Glutamatergic neuron (in vitro differentiated cells): ENCODE measurements at regions not wholly inside any gene's neighbourhood (a gene's known extent, or its start where the extent isn't known, plus 50 kb on each side); places are given as distances from the start of the nearest gene placed in this dataset.

Experiments
- DNase-seq: peaks from one replicate; pipeline ENCODE4 v3.0.0; 2022
- H3K27ac Mint-ChIP-seq: one replicate; pipeline ENCODE4 v1.8.0; 2020; ENCODE audit warnings: mild to moderate bottlenecking, mixed read lengths, inconsistent platforms; ENCODE audit not compliant: unreplicated experiment
- H3K27me3 Mint-ChIP-seq: one replicate; pipeline ENCODE4 v1.8.0; 2020; ENCODE audit warnings: mild to moderate bottlenecking, moderate library complexity, mixed read lengths, inconsistent platforms; ENCODE audit not compliant: unreplicated experiment
- H3K36me3 Mint-ChIP-seq: one replicate; pipeline ENCODE4 v1.8.0; 2020; ENCODE audit warnings: mild to moderate bottlenecking, mixed read lengths, inconsistent platforms; ENCODE audit not compliant: unreplicated experiment
- H3K4me1 Mint-ChIP-seq: one replicate; pipeline ENCODE4 v1.8.0; 2020; ENCODE audit warnings: mild to moderate bottlenecking, low read depth, mixed read lengths, inconsistent platforms; ENCODE audit not compliant: unreplicated experiment
- H3K4me3 Mint-ChIP-seq: one replicate; pipeline ENCODE4 v1.8.0; 2020; ENCODE audit warnings: mild to moderate bottlenecking, mixed read lengths, inconsistent platforms; ENCODE audit not compliant: unreplicated experiment
- H3K9me3 Mint-ChIP-seq: one replicate; pipeline ENCODE4 v1.8.0; 2020; ENCODE audit warnings: mild to moderate bottlenecking, moderate library complexity, mixed read lengths, inconsistent platforms; ENCODE audit not compliant: unreplicated experiment
- TF ChIP-seq, protein P1 (sequence below): fragments of 200-600 bp; sonication (generic); IDR thresholded peaks from one replicate; pipeline ENCODE4 v1.5.0; 2021; ENCODE audit not compliant: partially characterized antibody, unreplicated experiment

GRCh38 chr2:34105006-34105767 is 506.1 kb upstream of the FAM98A start:
- DNase-seq = no peak
- no peak overlapping the region for H3K4me3 Mint-ChIP-seq
- no peaks in the 10 kb centered on the region for H3K9me3 Mint-ChIP-seq
- H3K27me3 Mint-ChIP-seq = no peaks in the 10 kb centered on the region
- H3K27ac Mint-ChIP-seq = no peak overlapping the region
- TF ChIP-seq, protein P1, sequence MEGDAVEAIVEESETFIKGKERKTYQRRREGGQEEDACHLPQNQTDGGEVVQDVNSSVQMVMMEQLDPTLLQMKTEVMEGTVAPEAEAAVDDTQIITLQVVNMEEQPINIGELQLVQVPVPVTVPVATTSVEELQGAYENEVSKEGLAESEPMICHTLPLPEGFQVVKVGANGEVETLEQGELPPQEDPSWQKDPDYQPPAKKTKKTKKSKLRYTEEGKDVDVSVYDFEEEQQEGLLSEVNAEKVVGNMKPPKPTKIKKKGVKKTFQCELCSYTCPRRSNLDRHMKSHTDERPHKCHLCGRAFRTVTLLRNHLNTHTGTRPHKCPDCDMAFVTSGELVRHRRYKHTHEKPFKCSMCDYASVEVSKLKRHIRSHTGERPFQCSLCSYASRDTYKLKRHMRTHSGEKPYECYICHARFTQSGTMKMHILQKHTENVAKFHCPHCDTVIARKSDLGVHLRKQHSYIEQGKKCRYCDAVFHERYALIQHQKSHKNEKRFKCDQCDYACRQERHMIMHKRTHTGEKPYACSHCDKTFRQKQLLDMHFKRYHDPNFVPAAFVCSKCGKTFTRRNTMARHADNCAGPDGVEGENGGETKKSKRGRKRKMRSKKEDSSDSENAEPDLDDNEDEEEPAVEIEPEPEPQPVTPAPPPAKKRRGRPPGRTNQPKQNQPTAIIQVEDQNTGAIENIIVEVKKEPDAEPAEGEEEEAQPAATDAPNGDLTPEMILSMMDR = no peak
- H3K36me3 Mint-ChIP-seq = no peaks in the 10 kb centered on the region
- H3K4me1 Mint-ChIP-seq = no peaks in the 10 kb centered on the region

GRCh38 chr2:34104601-34105000 is 505.5 kb upstream of the FAM98A start:
- Mint-ChIP-seq H3K27ac (no peak overlapping the region), H3K36me3 (no peaks in the 10 kb centered on the region), H3K9me3 (no peaks in the 10 kb centered on the region), H3K4me3 (no peak overlapping the region), H3K4me1 (no peaks in the 10 kb centered on the region), H3K27me3 (no peaks in the 10 kb centered on the region)
- no peak for DNase-seq
- TF ChIP-seq, protein P1 = no peak

DNA sequence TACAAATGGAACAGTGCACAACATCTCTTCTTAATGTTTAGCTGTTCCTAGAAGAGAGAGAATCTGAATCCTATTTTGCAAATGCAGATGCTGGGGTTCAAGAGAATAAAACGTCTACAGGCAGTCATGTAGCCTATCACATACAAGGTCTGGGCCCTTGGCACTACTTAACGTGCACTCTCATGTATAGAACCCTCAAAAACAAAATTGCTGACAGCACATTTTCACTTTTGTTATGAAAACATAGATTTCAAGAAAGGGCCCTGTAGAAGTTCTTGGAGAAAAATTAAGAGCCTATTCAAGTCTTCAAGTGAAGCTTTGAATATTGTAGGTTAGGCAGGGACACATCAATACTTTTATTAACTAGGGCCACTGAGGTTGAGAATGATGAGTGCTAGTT is 504.3 kb upstream of the FAM98A start:
- Mint-ChIP-seq H3K36me3 (no peaks in the 10 kb centered on the region), H3K27me3 (no peaks in the 10 kb centered on the region), H3K27ac (no peak overlapping the region), H3K4me1 (no peaks in the 10 kb centered on the region), H3K9me3 (no peaks in the 10 kb centered on the region), H3K4me3 (no peak overlapping the region)
- no peak for DNase-seq
- TF ChIP-seq, protein P1 = no peak

GRCh38 chr2:34102339-34102738 is 503.2 kb upstream of the FAM98A start:
- Mint-ChIP-seq H3K4me3 (no peak overlapping the region), H3K9me3 (no peaks in the 10 kb centered on the region)

GRCh38 chr2:34099377-34099776 is 500.3 kb upstream of the FAM98A start:
- Mint-ChIP-seq H3K36me3 (no peaks in the 10 kb centered on the region), H3K4me3 (no peak overlapping the region), H3K9me3 (no peaks in the 10 kb centered on the region), H3K4me1 (no peaks in the 10 kb centered on the region), H3K27ac (no peak overlapping the region), H3K27me3 (no peaks in the 10 kb centered on the region)
- DNase-seq = no peak
- TF ChIP-seq, protein P1 = no peak

More at GRCh38 chr2:34102339-34102738, 503.2 kb upstream of the FAM98A start:
- H3K27ac Mint-ChIP-seq = no peak overlapping the region
- TF ChIP-seq, protein P1 = no peak
- H3K36me3 Mint-ChIP-seq = no peaks in the 10 kb centered on the region
- no peaks in the 10 kb centered on the region for H3K27me3 Mint-ChIP-seq
- H3K4me1 Mint-ChIP-seq = no peaks in the 10 kb centered on the region
- no peak for DNase-seq
